Calu3 (cell line): ENCODE measurements at regions not wholly inside any gene's neighbourhood (a gene's known extent, or its start where the extent isn't known, plus 50 kb on each side); places are given as distances from the start of the nearest gene placed in this dataset.

Source experiments
- BruUV-seq: library from RNA; stranded (reverse); fragments of 400-500 nt; replicated peaks from 2 replicates; lab custom pipeline; 2021; lab: Mats Ljungman, UMichigan
- CTCF ChIA-PET: fragments of 300-600 bp; sonication (Branson Sonifier 250); formaldehyde crosslinking; loops from one replicate; lab custom pipeline; 2022; ENCODE audit warnings: antibody characterized with exemption; lab: Charles Lee
- DNase-seq: peaks from one replicate; pipeline ENCODE4 v3.0.0; 2022
- H3K27ac Mint-ChIP-seq: one replicate; pipeline ENCODE4 v1.8.0; 2022; ENCODE audit warnings: mixed read lengths; ENCODE audit not compliant: unreplicated experiment
- H3K27me3 Mint-ChIP-seq: one replicate; pipeline ENCODE4 v1.8.0; 2022; ENCODE audit warnings: mixed read lengths; ENCODE audit not compliant: unreplicated experiment
- H3K36me3 Mint-ChIP-seq: one replicate; pipeline ENCODE4 v1.8.0; 2022; ENCODE audit warnings: mild to moderate bottlenecking, moderate library complexity, mixed read lengths; ENCODE audit not compliant: insufficient read depth, unreplicated experiment
- H3K4me1 Mint-ChIP-seq: one replicate; pipeline ENCODE4 v1.8.0; 2022; ENCODE audit warnings: mild to moderate bottlenecking, low read depth, mixed read lengths; ENCODE audit not compliant: unreplicated experiment
- H3K4me3 Mint-ChIP-seq: one replicate; pipeline ENCODE4 v1.8.0; 2022; ENCODE audit warnings: mild to moderate bottlenecking, low read depth, moderate library complexity, mixed read lengths; ENCODE audit not compliant: unreplicated experiment
- H3K9me3 Mint-ChIP-seq: one replicate; pipeline ENCODE4 v1.8.0; 2022; ENCODE audit warnings: low read depth, mixed read lengths; ENCODE audit not compliant: unreplicated experiment
- intact Hi-C: fragments of 100-400 bp; cut with micrococcal nuclease; formaldehyde crosslinking; loops from one replicate; pipeline ENCODE4 v1.10.0; 2022; ENCODE audit not compliant: unreplicated experiment
- TF ChIP-seq, protein P1 (sequence below): fragments of 200-600 bp; IDR thresholded peaks from one replicate; pipeline ENCODE4 v1.8.0; 2022; ENCODE audit warnings: antibody characterized with exemption; ENCODE audit not compliant: unreplicated experiment

DNA sequence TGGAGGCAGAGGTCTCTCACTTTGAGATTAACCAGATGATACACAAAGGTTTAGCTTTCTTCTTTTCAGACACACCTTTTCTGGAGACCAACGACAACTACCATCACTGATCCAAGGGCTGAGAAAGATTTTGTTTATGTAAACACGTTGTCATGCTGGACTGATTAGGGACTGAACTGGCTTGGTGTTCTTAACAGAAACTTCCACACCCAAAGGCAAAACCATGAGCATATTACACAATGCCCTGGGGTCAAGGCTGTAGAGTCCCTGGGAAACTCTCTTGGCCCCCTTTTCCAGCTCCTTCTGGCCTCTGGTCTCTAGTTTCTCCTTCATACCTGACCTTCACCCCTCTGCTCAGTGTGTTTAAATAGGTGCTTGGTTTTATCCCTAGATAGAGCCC lies 447.0 kb upstream of the TCF4 start:
- Mint-ChIP-seq H3K27me3 (no peaks in the 10 kb centered on the region), H3K9me3 (peaks cover 13% of the 10 kb centered on the region), H3K36me3 (no peaks in the 10 kb centered on the region), H3K4me1 (peaks cover 10% of the 10 kb centered on the region), H3K27ac (no peak overlapping the region), H3K4me3 (no peak overlapping the region)
- CTCF ChIA-PET: interaction anchor here (0.6 kb wide), 1 partner anchor 920 kb away, joined by 3 read pairs; no protein-coding TSS in a partner anchor
- TF ChIP-seq, protein P1, sequence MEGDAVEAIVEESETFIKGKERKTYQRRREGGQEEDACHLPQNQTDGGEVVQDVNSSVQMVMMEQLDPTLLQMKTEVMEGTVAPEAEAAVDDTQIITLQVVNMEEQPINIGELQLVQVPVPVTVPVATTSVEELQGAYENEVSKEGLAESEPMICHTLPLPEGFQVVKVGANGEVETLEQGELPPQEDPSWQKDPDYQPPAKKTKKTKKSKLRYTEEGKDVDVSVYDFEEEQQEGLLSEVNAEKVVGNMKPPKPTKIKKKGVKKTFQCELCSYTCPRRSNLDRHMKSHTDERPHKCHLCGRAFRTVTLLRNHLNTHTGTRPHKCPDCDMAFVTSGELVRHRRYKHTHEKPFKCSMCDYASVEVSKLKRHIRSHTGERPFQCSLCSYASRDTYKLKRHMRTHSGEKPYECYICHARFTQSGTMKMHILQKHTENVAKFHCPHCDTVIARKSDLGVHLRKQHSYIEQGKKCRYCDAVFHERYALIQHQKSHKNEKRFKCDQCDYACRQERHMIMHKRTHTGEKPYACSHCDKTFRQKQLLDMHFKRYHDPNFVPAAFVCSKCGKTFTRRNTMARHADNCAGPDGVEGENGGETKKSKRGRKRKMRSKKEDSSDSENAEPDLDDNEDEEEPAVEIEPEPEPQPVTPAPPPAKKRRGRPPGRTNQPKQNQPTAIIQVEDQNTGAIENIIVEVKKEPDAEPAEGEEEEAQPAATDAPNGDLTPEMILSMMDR: no peak
- DNase-seq: no peak
- BruUV-seq: no TSS peak
- intact Hi-C loops: no loop called here

DNA sequence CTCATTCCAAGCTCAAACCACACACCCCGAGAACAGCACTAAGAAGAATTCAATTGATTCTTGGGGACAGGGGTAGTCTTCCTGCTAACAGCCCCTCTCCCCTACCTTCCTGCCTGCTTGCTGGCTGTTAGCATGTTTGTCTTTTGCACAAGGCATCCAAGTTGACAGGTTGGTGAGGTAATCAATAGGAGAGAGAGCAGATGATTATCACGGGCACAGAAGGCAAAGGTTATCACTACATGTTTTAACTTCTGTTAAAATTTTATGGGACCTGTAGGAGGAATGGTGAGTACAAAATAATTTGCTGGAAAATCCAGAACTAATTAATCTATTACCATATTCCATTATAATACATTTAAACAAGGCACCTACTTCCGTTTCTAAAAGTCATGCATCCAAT lies 442.1 kb upstream of the TCF4 start:
- peaks cover 7% of the 10 kb centered on the region for H3K9me3 Mint-ChIP-seq
- peaks cover 8% of the 10 kb centered on the region for H3K4me1 Mint-ChIP-seq
- TF ChIP-seq, protein P1: no peak
- no peak overlapping the region for H3K4me3 Mint-ChIP-seq
- intact Hi-C loops: no loop called here
- DNase-seq: no peak
- no peak overlapping the region for H3K27ac Mint-ChIP-seq
- H3K36me3 Mint-ChIP-seq: no peaks in the 10 kb centered on the region
- no TSS peak for BruUV-seq
- H3K27me3 Mint-ChIP-seq: no peaks in the 10 kb centered on the region
- CTCF ChIA-PET: no interaction called here

DNA sequence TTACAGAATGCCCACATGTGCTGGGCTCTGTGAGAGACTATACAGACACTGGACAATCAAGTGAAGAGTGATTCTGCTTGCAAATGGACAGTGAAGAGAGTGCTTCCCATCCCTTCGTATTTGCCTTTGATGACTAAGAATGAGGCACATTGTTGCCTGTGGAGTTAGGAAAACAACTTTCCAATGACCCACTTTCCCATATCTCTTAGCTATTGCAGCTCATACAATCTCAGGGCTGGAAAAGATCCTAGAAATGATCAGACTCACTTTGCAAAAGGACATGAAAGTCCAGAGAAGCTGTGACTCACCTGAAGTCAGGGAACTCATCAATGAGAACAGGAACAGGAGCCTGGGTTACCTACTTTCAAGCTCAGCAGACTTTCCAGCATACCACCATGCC lies 440.5 kb upstream of the TCF4 start:
- no peaks in the 10 kb centered on the region for H3K27me3 Mint-ChIP-seq
- TF ChIP-seq, protein P1: no peak
- no peaks in the 10 kb centered on the region for H3K36me3 Mint-ChIP-seq
- peaks cover under 1% of the 10 kb centered on the region for H3K9me3 Mint-ChIP-seq
- no peak overlapping the region for H3K27ac Mint-ChIP-seq
- BruUV-seq: no TSS peak
- no peak overlapping the region for H3K4me3 Mint-ChIP-seq
- DNase-seq: no peak
- intact Hi-C loops: no loop called here
- peaks cover 8% of the 10 kb centered on the region for H3K4me1 Mint-ChIP-seq
- CTCF ChIA-PET: no interaction called here

DNA sequence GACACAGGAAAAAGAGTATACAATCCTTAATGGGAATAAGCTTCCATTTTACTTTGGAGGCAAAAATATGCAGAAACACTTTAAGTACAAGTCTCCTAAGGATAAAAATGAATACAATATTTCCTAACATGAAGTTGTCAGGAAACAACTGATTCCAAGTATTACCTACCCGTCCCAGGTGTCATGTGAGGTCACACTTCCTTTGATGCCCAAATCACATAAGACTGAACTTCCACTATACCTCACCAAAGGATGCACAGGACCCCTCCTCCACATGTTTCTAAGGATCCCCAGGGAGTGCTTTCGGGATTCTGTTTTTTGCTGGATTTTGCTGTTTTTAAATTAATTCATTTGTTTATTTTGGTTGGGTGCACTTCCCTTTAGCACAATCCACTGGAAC lies 438.5 kb upstream of the TCF4 start:
- Mint-ChIP-seq H3K27ac (no peak overlapping the region), H3K9me3 (no peaks in the 10 kb centered on the region), H3K27me3 (no peaks in the 10 kb centered on the region), H3K36me3 (no peaks in the 10 kb centered on the region), H3K4me3 (no peak overlapping the region), H3K4me1 (peaks cover 8% of the 10 kb centered on the region)
- TF ChIP-seq, protein P1: no peak
- intact Hi-C loops: no loop called here
- DNase-seq: no peak
- BruUV-seq: no TSS peak
- CTCF ChIA-PET: no interaction called here
